Endothelial cell of umbilical vein (primary cell): ENCODE measurements at regions not wholly inside any gene's neighbourhood (a gene's known extent, or its start where the extent isn't known, plus 50 kb on each side); places are given as distances from the start of the nearest gene placed in this dataset.

Experiments used
- BruUV-seq: library from RNA; stranded (reverse); fragments of 400-500 nt; replicated peaks from 2 replicates; lab custom pipeline; 2021; lab: Mats Ljungman, UMichigan
- CTCF ChIA-PET: fragments of 300-600, 350-600 bp; sonication (Branson Sonifier 250); formaldehyde crosslinking; loops from one replicate; lab custom pipeline; 2021; ENCODE audit warnings: antibody characterized with exemption, inconsistent platforms; lab: Charles Lee
- POLR2A ChIA-PET: fragments of 300-600, 350-600 bp; sonication (Branson Sonifier 250); formaldehyde crosslinking; loops from one replicate; lab custom pipeline; 2021; ENCODE audit warnings: antibody characterized with exemption, inconsistent platforms; lab: Charles Lee
- DNase-seq: peaks from one replicate; pipeline ENCODE4 v3.0.0-alpha.2; 2011; ENCODE audit warnings: low read depth, low spot score
- FAIRE-seq: peaks from 2 replicates; lab custom pipeline; 2011; peaks lifted over from hg19 to GRCh38; lab: Jason Lieb, UNC
- H2AFZ ChIP-seq: 2 replicates; pipeline ENCODE4 v1.6.0; 2012; ENCODE audit warnings: low read depth, low read length, control low read depth, inconsistent platforms
- H3K27ac ChIP-seq: 2 replicates; pipeline ENCODE4 v1.5.1; 2011; ENCODE audit warnings: low read depth, mild to moderate bottlenecking, control low read depth, low read length, moderate library complexity; ENCODE audit not compliant: insufficient read depth
- H3K27me3 ChIP-seq, 2 experiments: 2 replicates each; pipeline versions ENCODE4 v1.6.0 to v1.6.1; 2011; ENCODE audit warnings: low read length in 2 of 2, mixed read lengths in 1 of 2; ENCODE audit not compliant: control insufficient read depth in 2 of 2, insufficient read depth in 2 of 2
- H3K36me3 ChIP-seq, 2 experiments: 2 replicates in 1 of 2; 3 replicates in 1 of 2; pipeline ENCODE4 v1.5.1; 2011; ENCODE audit warnings: low read length in 2 of 2, mild to moderate bottlenecking in 1 of 2, moderate library complexity in 1 of 2; ENCODE audit not compliant: control insufficient read depth in 2 of 2, insufficient read depth in 2 of 2; ENCODE audit errors: extremely low read depth in 1 of 2
- H3K4me1 ChIP-seq: 3 replicates; pipeline ENCODE4 v1.5.1; 2011; ENCODE audit warnings: mild to moderate bottlenecking, low read length; ENCODE audit not compliant: control insufficient read depth, insufficient read depth; ENCODE audit errors: extremely low read depth
- H3K4me2 ChIP-seq: 2 replicates; pipeline ENCODE4 v1.6.1; 2011; ENCODE audit warnings: low read length, control low read depth, mixed read lengths; ENCODE audit not compliant: insufficient read depth
- H3K4me3 ChIP-seq, 3 experiments: fragments of 200-600 bp in 1 of 3; sonication (generic), shearing (Covaris generic) in 1 of 3; replicated peaks in 1 of 3; 2 replicates each; pipeline ENCODE4 v1.5.1; 2011 to 2016; ENCODE audit warnings: control low read depth in 3 of 3, low read length in 3 of 3, mild to moderate bottlenecking in 2 of 3, inconsistent platforms in 1 of 3, low read depth in 1 of 3, moderate library complexity in 1 of 3; ENCODE audit not compliant: insufficient read depth in 1 of 3
- H3K79me2 ChIP-seq: 2 replicates; pipeline ENCODE4 v1.6.0; 2012; ENCODE audit warnings: low read length, inconsistent platforms; ENCODE audit not compliant: control insufficient read depth, insufficient read depth
- H3K9ac ChIP-seq: replicated peaks from 2 replicates; pipeline ENCODE3; 2011; ENCODE audit warnings: low read length, control low read depth; ENCODE audit not compliant: insufficient read depth; ENCODE audit errors: extremely low read depth
- H3K9me1 ChIP-seq: replicated peaks from 3 replicates; pipeline ENCODE4 v1.6.0; 2011; ENCODE audit warnings: mild to moderate bottlenecking, low read length; ENCODE audit not compliant: control insufficient read depth, insufficient read depth; ENCODE audit errors: extremely low read depth
- H3K9me3 ChIP-seq: replicated peaks from 2 replicates; pipeline ENCODE4 v1.5.1; 2012; ENCODE audit warnings: low read length, inconsistent platforms; ENCODE audit not compliant: control insufficient read depth, insufficient read depth
- H4K20me1 ChIP-seq: replicated peaks from 2 replicates; pipeline ENCODE3; 2011; ENCODE audit warnings: mild to moderate bottlenecking, low read length; ENCODE audit not compliant: control insufficient read depth, insufficient read depth; ENCODE audit errors: extremely low read depth
- EZH2 ChIP-seq: IDR thresholded peaks from 2 replicates; pipeline ENCODE4 v1.6.1; 2012; ENCODE audit warnings: borderline replicate concordance, low read depth, mild to moderate bottlenecking, moderate library complexity, low read length, inconsistent platforms; ENCODE audit not compliant: severe bottlenecking
- FOS ChIP-seq: IDR thresholded peaks from 2 replicates; pipeline ENCODE4 v1.6.1; 2011; ENCODE audit warnings: mild to moderate bottlenecking, low read length, moderate library complexity, borderline replicate concordance; ENCODE audit not compliant: insufficient read depth
- GATA2 ChIP-seq: IDR thresholded peaks from 2 replicates; pipeline ENCODE4 v1.7.0; 2011; ENCODE audit warnings: low read depth, mild to moderate bottlenecking, moderate library complexity, mixed read lengths, low read length; ENCODE audit not compliant: insufficient read length, insufficient read depth
- JUN ChIP-seq: IDR thresholded peaks from 2 replicates; pipeline ENCODE4 v1.6.1; 2011; ENCODE audit warnings: borderline replicate concordance, low read depth; ENCODE audit not compliant: insufficient read length, insufficient read depth
- MAX ChIP-seq: IDR thresholded peaks from 2 replicates; pipeline ENCODE4 v1.6.1; 2011; ENCODE audit not compliant: insufficient read depth, insufficient read length
- MYC ChIP-seq: IDR thresholded peaks from one replicate; pipeline ENCODE4 v1.6.1; 2011; ENCODE audit warnings: mild to moderate bottlenecking, low read depth, low read length
- POLR2A ChIP-seq: IDR thresholded peaks from 2 replicates; pipeline ENCODE4 v1.6.1; 2012; ENCODE audit warnings: low read depth, mild to moderate bottlenecking, control low read depth, low read length
- POLR2AphosphoS5 ChIP-seq: IDR thresholded peaks from 2 replicates; pipeline ENCODE4 v1.6.1; 2012; ENCODE audit warnings: low read depth, mild to moderate bottlenecking, control low read depth, low read length, moderate library complexity; ENCODE audit not compliant: insufficient read depth
- dilution Hi-C: fragments of 300-500 bp; cut with MboI; formaldehyde crosslinking; loops from one replicate; pipeline ENCODE4 v1.15.0; 2019; ENCODE audit warnings: low sequenced_read_pairs; ENCODE audit not compliant: extremely low pct_ligation_motif_present
- intact Hi-C: fragments of 100-400 bp; cut with micrococcal nuclease; formaldehyde crosslinking; loops from one replicate; pipeline ENCODE4 v1.10.0; 2022
- TF ChIP-seq, protein P1 (sequence below), 2 donors: IDR thresholded peaks; 1 replicate in 1 of 2; 2 replicates in 1 of 2; pipeline ENCODE4 v1.5.1; 2011; ENCODE audit warnings: low read length in 2 of 2, mild to moderate bottlenecking in 2 of 2, moderate library complexity in 2 of 2, control low read depth in 1 of 2, inconsistent platforms in 1 of 2, low read depth in 1 of 2; ENCODE audit not compliant: insufficient read depth in 1 of 2; ENCODE audit errors: extremely low read depth in 1 of 2

DNA sequence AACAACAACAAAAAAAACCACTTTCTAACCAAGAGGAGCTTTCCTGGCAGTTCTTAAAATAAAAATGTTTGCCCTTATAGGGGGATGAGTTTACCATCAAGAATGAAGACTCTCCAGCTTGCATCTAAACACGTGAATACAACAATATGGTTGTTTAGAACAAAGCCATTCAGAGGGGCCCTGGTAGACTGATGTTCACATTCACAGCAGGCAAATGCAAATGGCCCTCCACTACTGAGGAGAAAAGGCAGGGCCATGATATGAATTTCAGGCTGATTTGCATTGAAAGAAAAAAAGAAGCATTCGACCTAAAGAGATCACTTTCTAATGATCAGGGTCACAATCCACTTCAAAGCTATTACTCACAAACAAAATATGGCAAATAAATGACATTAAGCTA lies 65.3 kb upstream of the OTOS start:
- intact Hi-C loops = no loop called here
- ChIA-PET POLR2A (no interaction called here), CTCF (interaction anchor here (0.8 kb wide), 1 partner anchor 145 kb away, joined by 3 read pairs; no protein-coding TSS in a partner anchor)
- DNase-seq (no peak), FAIRE-seq (no peak)
- H3K9ac ChIP-seq = no peak overlapping the region
- no peak overlapping the region for H3K27ac ChIP-seq
- H3K9me3 ChIP-seq = no peaks in the 10 kb centered on the region
- no TSS peak for BruUV-seq
- no peaks in the 10 kb centered on the region for H3K27me3 ChIP-seq
- no peak overlapping the region for H3K4me2 ChIP-seq
- no peaks in the 10 kb centered on the region for H3K9me1 ChIP-seq
- dilution Hi-C loops = no loop called here
- no peaks in the 10 kb centered on the region for H3K79me2 ChIP-seq
- no peak overlapping the region for H3K4me3 ChIP-seq
- no peaks in the 10 kb centered on the region for H4K20me1 ChIP-seq
- TF ChIP-seq POLR2A (no peak), MAX (no peak), FOS (no peak), POLR2AphosphoS5 (no peak), JUN (no peak), EZH2 (no peak), MYC (no peak), GATA2 (no peak)
- TF ChIP-seq, protein P1, sequence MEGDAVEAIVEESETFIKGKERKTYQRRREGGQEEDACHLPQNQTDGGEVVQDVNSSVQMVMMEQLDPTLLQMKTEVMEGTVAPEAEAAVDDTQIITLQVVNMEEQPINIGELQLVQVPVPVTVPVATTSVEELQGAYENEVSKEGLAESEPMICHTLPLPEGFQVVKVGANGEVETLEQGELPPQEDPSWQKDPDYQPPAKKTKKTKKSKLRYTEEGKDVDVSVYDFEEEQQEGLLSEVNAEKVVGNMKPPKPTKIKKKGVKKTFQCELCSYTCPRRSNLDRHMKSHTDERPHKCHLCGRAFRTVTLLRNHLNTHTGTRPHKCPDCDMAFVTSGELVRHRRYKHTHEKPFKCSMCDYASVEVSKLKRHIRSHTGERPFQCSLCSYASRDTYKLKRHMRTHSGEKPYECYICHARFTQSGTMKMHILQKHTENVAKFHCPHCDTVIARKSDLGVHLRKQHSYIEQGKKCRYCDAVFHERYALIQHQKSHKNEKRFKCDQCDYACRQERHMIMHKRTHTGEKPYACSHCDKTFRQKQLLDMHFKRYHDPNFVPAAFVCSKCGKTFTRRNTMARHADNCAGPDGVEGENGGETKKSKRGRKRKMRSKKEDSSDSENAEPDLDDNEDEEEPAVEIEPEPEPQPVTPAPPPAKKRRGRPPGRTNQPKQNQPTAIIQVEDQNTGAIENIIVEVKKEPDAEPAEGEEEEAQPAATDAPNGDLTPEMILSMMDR (IDR thresholded peaks at IDR 0.05; ENCODE audit: extremely low read depth in 1 of 2, insufficient read depth in 1 of 2, low read depth in 1 of 2, low read length in 2 of 2) = no peak
- H3K4me1 ChIP-seq = no peaks in the 10 kb centered on the region
- no peaks in the 10 kb centered on the region for H3K36me3 ChIP-seq
- no peak overlapping the region for H2AFZ ChIP-seq
